A549 (cell line): ENCODE measurements at regions not wholly inside any gene's neighbourhood (a gene's known extent, or its start where the extent isn't known, plus 50 kb on each side); places are given as distances from the start of the nearest gene placed in this dataset.

Experiments
- ATAC-seq, 2 experiments: fragments of 200-7000 bp in 1 of 2; fragments of >200 bp in 1 of 2; cut with Nextera tagmentation in 1 of 2; cut with Tn5 transposase in 1 of 2; 3 replicates each; pipeline versions ENCODE4 v1.8.0 to v1.9.1; 2018 to 2020; ENCODE audit warnings: mild to moderate bottlenecking in 1 of 2, moderate library complexity in 1 of 2
- CTCF ChIA-PET: fragments of 300-600 bp; sonication (Branson Sonifier 250); formaldehyde crosslinking; extraction: SDS; loops from one replicate; lab custom pipeline; 2021; ENCODE audit warnings: antibody characterized with exemption, inconsistent platforms; lab: Yijun Ruan, JAX
- POLR2A ChIA-PET: fragments of 350-600 bp; formaldehyde crosslinking; extraction: SDS; loops from one replicate; lab custom pipeline; 2021; ENCODE audit warnings: antibody characterized with exemption, inconsistent platforms; lab: Yijun Ruan, JAX
- DNase-seq, 2 experiments: peaks; one replicate each; pipeline versions ENCODE4 v3.0.0 to v3.0.0-alpha.2; 2011 to 2016; ENCODE audit warnings: low read depth in 1 of 2, low spot score in 1 of 2
- FAIRE-seq: peaks from 2 replicates; lab custom pipeline; 2011; peaks lifted over from hg19 to GRCh38; lab: Jason Lieb, UNC
- H3K27ac ChIP-seq, 2 experiments: fragments of >200 bp; sonication (Bioruptor Twin); formaldehyde crosslinking; 3 replicates each; pipeline ENCODE4 v1.5.1; 2016 to 2017
- H3K4me1 ChIP-seq: fragments of >200 bp; sonication (Bioruptor Twin); formaldehyde crosslinking; 3 replicates; pipeline ENCODE4 v1.6.1; 2016
- H3K4me2 ChIP-seq: fragments of >200 bp; sonication (Bioruptor Twin); formaldehyde crosslinking; 3 replicates; pipeline ENCODE4 v1.6.1; 2016
- H3K4me3 ChIP-seq: fragments of >200 bp; sonication (Bioruptor Twin); formaldehyde crosslinking; 3 replicates; pipeline ENCODE4 v1.5.1; 2016
- H3K9me3 ChIP-seq: fragments of >200 bp; sonication (Bioruptor Twin); formaldehyde crosslinking; 3 replicates; pipeline ENCODE4 v1.6.1; 2016
- BHLHE40 ChIP-seq: IDR thresholded peaks from 2 replicates; pipeline ENCODE4 v1.6.1; 2012; ENCODE audit warnings: low read depth, low read length, inconsistent platforms
- CTCF ChIP-seq: fragments of >200 bp; sonication (Bioruptor Twin); formaldehyde crosslinking; IDR thresholded peaks from 3 replicates; pipeline ENCODE4 v1.5.1; 2016
- EHF ChIP-seq: fragments of 250-450 bp; sonication (Bioruptor Pico); IDR thresholded peaks from 2 replicates; pipeline ENCODE4 v1.5.0; 2020; ENCODE audit warnings: mild to moderate bottlenecking
- ELK1 ChIP-seq: fragments of 150-350 bp; IDR thresholded peaks from 2 replicates; pipeline ENCODE4 v1.6.1; 2014; ENCODE audit warnings: low read depth, mild to moderate bottlenecking, low read length
- GATA3 ChIP-seq: IDR thresholded peaks from 2 replicates; pipeline ENCODE4 v1.6.1; 2012; ENCODE audit warnings: borderline replicate concordance
- HDAC2 ChIP-seq: fragments of 200-600 bp; sonication (generic); IDR thresholded peaks from 2 replicates; pipeline ENCODE4 v1.6.1; 2016
- HEYL ChIP-seq: fragments of 250-450 bp; sonication (Bioruptor Pico); IDR thresholded peaks from 2 replicates; pipeline ENCODE4 v1.8.0; 2021; ENCODE audit warnings: mild to moderate bottlenecking, moderate library complexity
- HOXA7 ChIP-seq: fragments of 250-450 bp; sonication (Bioruptor Pico); IDR thresholded peaks from 2 replicates; pipeline ENCODE4 v1.5.0; 2020; ENCODE audit warnings: mild to moderate bottlenecking, moderate library complexity
- HOXB13 ChIP-seq: fragments of 250-450 bp; sonication (Bioruptor Pico); IDR thresholded peaks from 2 replicates; pipeline ENCODE4 v1.5.0; 2020; ENCODE audit warnings: low read depth, mild to moderate bottlenecking, moderate library complexity
- JUN ChIP-seq, 2 experiments: fragments of >200 bp; sonication (Bioruptor Twin); formaldehyde crosslinking; IDR thresholded peaks; 2 replicates in 1 of 2; 3 replicates in 1 of 2; pipeline ENCODE4 v1.6.1; 2016 to 2017
- MAFK ChIP-seq: fragments of 450-650 bp; IDR thresholded peaks from 2 replicates; pipeline ENCODE4 v1.6.1; 2014; ENCODE audit not compliant: partially characterized antibody
- MYC ChIP-seq: IDR thresholded peaks from 2 replicates; pipeline ENCODE4 v1.6.1; 2012; ENCODE audit warnings: mild to moderate bottlenecking, inconsistent platforms, low read length, improper control_type of control experiment, borderline replicate concordance
- PHF8 ChIP-seq: fragments of 200-600 bp; sonication (generic); IDR thresholded peaks from 2 replicates; pipeline ENCODE4 v1.6.1; 2016; ENCODE audit warnings: low read depth, mild to moderate bottlenecking, antibody characterized with exemption, moderate library complexity, borderline replicate concordance
- RARB ChIP-seq: fragments of 250-450 bp; sonication (Bioruptor Pico); IDR thresholded peaks from 2 replicates; pipeline ENCODE4 v1.8.0; 2021; ENCODE audit warnings: mild to moderate bottlenecking, moderate library complexity
- RCOR1 ChIP-seq: fragments of 150-350 bp; IDR thresholded peaks from 2 replicates; pipeline ENCODE4 v1.6.1; 2014; ENCODE audit warnings: antibody characterized with exemption, low read length, low read depth
- RFX5 ChIP-seq: fragments of 450-650 bp; IDR thresholded peaks from 2 replicates; pipeline ENCODE4 v1.7.1; 2014; ENCODE audit warnings: antibody characterized with exemption, mild to moderate bottlenecking, moderate library complexity
- RNF2 ChIP-seq: fragments of 200-600 bp; sonication (generic); IDR thresholded peaks from 2 replicates; pipeline ENCODE4 v1.6.1; 2016; ENCODE audit warnings: low read depth, mild to moderate bottlenecking, antibody characterized with exemption, moderate library complexity, borderline replicate concordance
- SMC3 ChIP-seq: fragments of >200 bp; sonication (Bioruptor Twin); formaldehyde crosslinking; IDR thresholded peaks from 3 replicates; pipeline ENCODE4 v1.6.1; 2018; ENCODE audit warnings: inconsistent platforms
- SREBF2 ChIP-seq: fragments of 450-650 bp; IDR thresholded peaks from 2 replicates; pipeline ENCODE4 v1.6.1; 2014; ENCODE audit warnings: mild to moderate bottlenecking, moderate library complexity
- TFCP2L1 ChIP-seq: fragments of 250-450 bp; sonication (Bioruptor Pico); IDR thresholded peaks from 2 replicates; pipeline ENCODE4 v1.5.0; 2021; ENCODE audit warnings: mild to moderate bottlenecking
- TP53 ChIP-seq: fragments of 250-450 bp; sonication (Bioruptor Pico); IDR thresholded peaks from 2 replicates; pipeline ENCODE4 v1.5.0; 2021; ENCODE audit warnings: mild to moderate bottlenecking, moderate library complexity
- ZC3H11A ChIP-seq: fragments of 450-650 bp; IDR thresholded peaks from 2 replicates; pipeline ENCODE4 v1.6.1; 2014; ENCODE audit warnings: antibody characterized with exemption, mild to moderate bottlenecking
- ZFP36 ChIP-seq: fragments of 450-650 bp; IDR thresholded peaks from 2 replicates; pipeline ENCODE4 v1.6.1; 2014; ENCODE audit warnings: borderline replicate concordance; ENCODE audit not compliant: partially characterized antibody
- ZSCAN20 ChIP-seq: fragments of 250-450 bp; sonication (Bioruptor Pico); IDR thresholded peaks from 2 replicates; pipeline ENCODE4 v1.8.0; 2022; ENCODE audit warnings: mild to moderate bottlenecking, moderate library complexity
- WGBS: methylation state at CpG from one replicate; pipeline ENCODE4 v1.1.6; 2017; ENCODE audit errors: missing lambda C conversion rate; 5-methylcytosine and 5-hydroxymethylcytosine counted together
- TF ChIP-seq, protein P1 (sequence below): fragments of >200 bp; sonication (Bioruptor Twin); formaldehyde crosslinking; IDR thresholded peaks from 3 replicates; pipeline ENCODE4 v1.6.1; 2016
- TF ChIP-seq, protein P2 (sequence below): fragments of 250-450 bp; sonication (Bioruptor Pico); IDR thresholded peaks from 2 replicates; pipeline ENCODE4 v1.5.0; 2021; ENCODE audit warnings: mild to moderate bottlenecking, moderate library complexity, borderline replicate concordance

GRCh38 chr9:86665416-86665815 lies 281.9 kb downstream of the GAS1 start:
- TF ChIP-seq TFCP2L1 (CRISPR knock-in tag) = no peak
- no peak for TF ChIP-seq TP53 (CRISPR knock-in tag)
- no peak for TF ChIP-seq MYC
- TF ChIP-seq ELK1 = no peak
- TF ChIP-seq HEYL (CRISPR knock-in tag) = no peak
- TF ChIP-seq RCOR1 = no peak
- TF ChIP-seq HOXB13 (CRISPR knock-in tag) = no peak
- no peak for TF ChIP-seq SMC3
- no peak for TF ChIP-seq RFX5
- TF ChIP-seq BHLHE40 = no peak
- TF ChIP-seq EHF = no peak
- no peak for TF ChIP-seq ZFP36
- no peak for TF ChIP-seq HOXA7 (CRISPR knock-in tag)
- TF ChIP-seq ZSCAN20 (CRISPR knock-in tag) = no peak
- no peak for TF ChIP-seq CTCF
- TF ChIP-seq, protein P1, sequence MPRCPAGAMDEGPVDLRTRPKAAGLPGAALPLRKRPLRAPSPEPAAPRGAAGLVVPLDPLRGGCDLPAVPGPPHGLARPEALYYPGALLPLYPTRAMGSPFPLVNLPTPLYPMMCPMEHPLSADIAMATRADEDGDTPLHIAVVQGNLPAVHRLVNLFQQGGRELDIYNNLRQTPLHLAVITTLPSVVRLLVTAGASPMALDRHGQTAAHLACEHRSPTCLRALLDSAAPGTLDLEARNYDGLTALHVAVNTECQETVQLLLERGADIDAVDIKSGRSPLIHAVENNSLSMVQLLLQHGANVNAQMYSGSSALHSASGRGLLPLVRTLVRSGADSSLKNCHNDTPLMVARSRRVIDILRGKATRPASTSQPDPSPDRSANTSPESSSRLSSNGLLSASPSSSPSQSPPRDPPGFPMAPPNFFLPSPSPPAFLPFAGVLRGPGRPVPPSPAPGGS = no peak
- no peak for TF ChIP-seq ZC3H11A
- H3K4me3 ChIP-seq = no peak overlapping the region
- ChIA-PET CTCF (interaction anchor here (0.6 kb wide), 1 partner anchor 449 kb away, joined by 4 read pairs; no protein-coding TSS in a partner anchor), POLR2A (no interaction called here)
- no peak overlapping the region for H3K4me2 ChIP-seq
- no peaks in the 10 kb centered on the region for H3K9me3 ChIP-seq
- no peaks in the 10 kb centered on the region for H3K4me1 ChIP-seq
- DNase-seq = no peak
- no peak for ATAC-seq
- FAIRE-seq = no peak
- H3K27ac ChIP-seq = no peak overlapping the region
- WGBS = 0% methylated on average over 1 of the region's 1 CpG

DNA sequence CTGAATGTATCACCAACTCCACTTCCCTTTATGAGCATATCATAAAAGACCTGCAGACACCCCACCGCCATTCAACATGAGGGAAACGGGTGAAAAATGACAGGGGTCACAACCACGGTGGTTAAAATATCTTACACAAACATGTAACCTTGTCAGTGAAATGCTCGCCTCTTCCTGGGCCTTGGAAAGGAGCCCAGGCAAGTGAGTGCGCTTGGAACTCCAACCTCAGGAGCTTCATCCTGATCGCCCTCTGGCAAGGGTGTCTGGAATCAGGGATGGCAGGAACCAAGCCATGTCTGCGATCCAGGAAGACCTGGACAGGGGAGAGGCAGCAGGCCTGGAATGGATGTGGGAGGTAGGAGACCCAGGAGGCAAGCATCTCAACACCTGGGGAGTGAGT lies 282.7 kb downstream of the GAS1 start:
- CTCF ChIA-PET = no interaction called here
- DNase-seq (no peak), FAIRE-seq (no peak), ATAC-seq (no peak)
- Histone ChIP-seq H3K9me3 (no peaks in the 10 kb centered on the region), H3K4me2 (no peak overlapping the region), H3K27ac (no peak overlapping the region), H3K4me1 (no peaks in the 10 kb centered on the region), H3K4me3 (no peak overlapping the region)
- 22% methylated on average over 7 of the region's 7 CpGs for whole genome bisulfite sequencing
- TF ChIP-seq RNF2 = no peak
- TF ChIP-seq SREBF2 = no peak
- TF ChIP-seq JUN (IDR thresholded peaks at IDR 0.05) = no peak
- TF ChIP-seq RCOR1 = no peak
- TF ChIP-seq, protein P2, sequence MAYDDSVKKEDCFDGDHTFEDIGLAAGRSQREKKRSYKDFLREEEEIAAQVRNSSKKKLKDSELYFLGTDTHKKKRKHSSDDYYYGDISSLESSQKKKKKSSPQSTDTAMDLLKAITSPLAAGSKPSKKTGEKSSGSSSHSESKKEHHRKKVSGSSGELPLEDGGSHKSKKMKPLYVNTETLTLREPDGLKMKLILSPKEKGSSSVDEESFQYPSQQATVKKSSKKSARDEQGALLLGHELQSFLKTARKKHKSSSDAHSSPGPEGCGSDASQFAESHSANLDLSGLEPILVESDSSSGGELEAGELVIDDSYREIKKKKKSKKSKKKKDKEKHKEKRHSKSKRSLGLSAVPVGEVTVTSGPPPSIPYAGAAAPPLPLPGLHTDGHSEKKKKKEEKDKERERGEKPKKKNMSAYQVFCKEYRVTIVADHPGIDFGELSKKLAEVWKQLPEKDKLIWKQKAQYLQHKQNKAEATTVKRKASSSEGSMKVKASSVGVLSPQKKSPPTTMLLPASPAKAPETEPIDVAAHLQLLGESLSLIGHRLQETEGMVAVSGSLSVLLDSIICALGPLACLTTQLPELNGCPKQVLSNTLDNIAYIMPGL (CRISPR knock-in tag) = no peak
- no peak for TF ChIP-seq TP53 (CRISPR knock-in tag)
- no peak for TF ChIP-seq MAFK
- TF ChIP-seq RFX5 = no peak
- TF ChIP-seq GATA3 = no peak
- TF ChIP-seq MYC = no peak
- no peak for TF ChIP-seq PHF8
- no peak for TF ChIP-seq RARB (CRISPR knock-in tag)
- TF ChIP-seq HDAC2 = no peak
- no peak for TF ChIP-seq HEYL (CRISPR knock-in tag)
- POLR2A ChIA-PET = no interaction called here
